ENCODE measurements at regions not wholly inside any gene's neighbourhood (a gene's known extent, or its start where the extent isn't known, plus 50 kb on each side); places are given as distances from the start of the nearest gene placed in this dataset.
"Not testable (repeated sequence)": the region's sequence is repeated elsewhere in the genome, so short reads cannot be mapped to it uniquely, and the experiment has no call there.

- DNase-seq (ENCODE audit: low spot score): no peak
These were observed 102.2 kb upstream of the KCNG1 start for GRCh38 chr20:51125105-51125504.

- not testable (repeated sequence) for DNase-seq (ENCODE audit: low spot score)
These were observed 101.0 kb upstream of the KCNG1 start for GRCh38 chr20:51123887-51124286.

DNA sequence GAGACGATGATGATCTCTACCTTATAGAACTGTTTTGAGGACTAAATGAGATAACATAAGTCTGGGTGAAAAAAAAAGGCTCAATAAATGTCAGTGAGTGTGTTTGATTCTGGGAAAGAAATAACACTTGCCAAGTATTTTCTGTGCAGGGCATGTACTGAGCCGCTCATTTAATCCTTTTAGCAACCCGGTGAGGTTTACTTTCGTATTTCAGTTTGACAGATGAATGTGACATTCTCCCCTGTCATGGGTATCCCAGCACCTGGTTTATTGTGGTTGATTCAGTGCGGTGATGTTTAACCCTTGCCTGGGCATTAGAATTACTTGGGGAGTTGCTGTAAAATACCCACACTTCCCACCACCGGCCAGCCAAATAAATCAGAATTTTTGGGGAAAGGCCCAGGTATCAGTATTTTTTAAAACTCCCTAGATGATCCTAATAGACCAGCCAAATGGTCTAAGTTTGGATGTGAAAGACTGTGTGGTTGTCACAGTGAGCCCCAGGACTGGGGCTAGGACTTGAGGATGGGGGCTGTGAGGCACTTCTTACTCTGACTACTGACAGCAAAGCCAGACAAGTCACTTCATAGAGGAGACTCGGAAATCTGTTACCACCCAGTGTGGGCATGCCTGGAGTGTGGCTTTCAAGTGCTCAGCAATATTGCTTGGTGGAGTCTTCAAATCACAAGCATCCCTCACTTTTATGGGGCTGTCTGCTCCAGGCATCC lies 100.2 kb upstream of the KCNG1 start:
- DNase-seq (ENCODE audit: low spot score): no peak

GRCh38 chr20:51121901-51122412 lies 99.0 kb upstream of the KCNG1 start:
- no peak for DNase-seq (ENCODE audit: low spot score)

DNA sequence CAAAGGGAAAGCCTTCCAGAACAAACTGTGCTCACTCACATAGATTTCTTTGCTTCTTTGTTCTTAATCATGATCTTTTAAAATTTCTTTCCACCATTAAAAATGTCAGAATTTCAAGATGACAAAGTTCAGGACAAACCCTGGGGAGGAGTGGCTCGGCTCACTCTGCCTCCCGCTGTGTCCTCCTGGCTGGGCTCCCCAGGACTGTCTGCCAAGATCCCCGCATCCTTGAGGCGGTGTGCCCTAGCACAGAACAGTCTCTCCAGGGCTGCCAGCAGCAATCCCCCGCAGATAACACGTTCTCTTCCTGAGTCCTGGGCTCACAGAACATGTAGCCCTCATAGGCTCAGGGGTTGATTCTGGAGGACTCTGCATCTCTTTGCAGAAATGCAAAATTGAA lies 98.4 kb upstream of the KCNG1 start:
- DNase-seq (ENCODE audit: low spot score): no peak

DNA sequence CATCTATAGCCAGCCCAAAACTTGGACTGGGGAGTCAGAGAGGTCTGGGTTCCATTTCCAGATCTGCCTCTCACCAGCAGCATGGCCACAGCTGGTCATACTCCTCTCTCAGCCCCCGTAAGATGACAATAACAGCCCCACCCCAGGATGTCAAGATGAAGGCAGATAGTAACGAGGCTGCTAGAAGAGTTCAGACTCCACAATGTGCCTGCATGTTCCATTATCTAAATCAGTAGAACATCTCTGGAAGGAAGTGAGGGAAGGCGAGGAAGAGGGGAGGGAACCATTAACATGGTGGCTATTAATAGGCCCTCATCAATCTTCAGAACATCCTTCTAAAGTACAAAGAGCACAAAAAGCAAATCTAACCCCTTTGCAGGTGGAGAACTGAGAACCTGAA lies 98.0 kb upstream of the KCNG1 start:
- no peak for DNase-seq (ENCODE audit: low spot score)

- no peak for DNase-seq (ENCODE audit: low spot score)
These were observed 97.5 kb upstream of the KCNG1 start for GRCh38 chr20:51120438-51120837.

GRCh38 chr20:51119914-51120313 lies 97.0 kb upstream of the KCNG1 start:
- no peak for DNase-seq (ENCODE audit: low spot score)

DNA sequence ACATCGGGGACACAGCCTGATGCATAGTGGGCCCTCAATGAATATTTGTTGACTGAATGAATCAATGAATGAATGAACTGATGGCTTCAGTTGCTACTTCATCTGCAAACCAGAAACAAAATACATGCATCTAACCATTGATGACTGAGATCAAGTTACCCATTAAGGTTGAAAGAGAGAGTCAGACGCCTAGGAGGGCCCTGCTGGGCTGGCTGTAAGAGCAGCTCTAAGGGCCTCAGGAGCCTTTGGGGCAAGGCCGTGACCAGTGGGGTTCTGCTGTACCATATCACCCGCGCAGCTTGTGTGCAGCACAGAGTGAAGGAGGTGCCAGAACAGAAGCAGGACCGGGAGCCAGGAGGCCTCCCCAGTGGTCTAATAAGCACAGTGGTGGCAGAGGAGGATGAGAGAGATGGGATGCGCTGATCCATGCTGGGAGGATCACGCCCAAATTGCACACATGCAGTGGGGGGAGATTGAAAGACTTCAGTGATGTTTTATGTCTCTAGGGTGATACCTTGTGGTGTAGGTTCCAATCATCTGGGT lies 96.1 kb upstream of the KCNG1 start:
- no peak for DNase-seq (ENCODE audit: low spot score)

- DNase-seq (ENCODE audit: low spot score): no peak
These were observed 95.3 kb upstream of the KCNG1 start for GRCh38 chr20:51118216-51118615.

DNA sequence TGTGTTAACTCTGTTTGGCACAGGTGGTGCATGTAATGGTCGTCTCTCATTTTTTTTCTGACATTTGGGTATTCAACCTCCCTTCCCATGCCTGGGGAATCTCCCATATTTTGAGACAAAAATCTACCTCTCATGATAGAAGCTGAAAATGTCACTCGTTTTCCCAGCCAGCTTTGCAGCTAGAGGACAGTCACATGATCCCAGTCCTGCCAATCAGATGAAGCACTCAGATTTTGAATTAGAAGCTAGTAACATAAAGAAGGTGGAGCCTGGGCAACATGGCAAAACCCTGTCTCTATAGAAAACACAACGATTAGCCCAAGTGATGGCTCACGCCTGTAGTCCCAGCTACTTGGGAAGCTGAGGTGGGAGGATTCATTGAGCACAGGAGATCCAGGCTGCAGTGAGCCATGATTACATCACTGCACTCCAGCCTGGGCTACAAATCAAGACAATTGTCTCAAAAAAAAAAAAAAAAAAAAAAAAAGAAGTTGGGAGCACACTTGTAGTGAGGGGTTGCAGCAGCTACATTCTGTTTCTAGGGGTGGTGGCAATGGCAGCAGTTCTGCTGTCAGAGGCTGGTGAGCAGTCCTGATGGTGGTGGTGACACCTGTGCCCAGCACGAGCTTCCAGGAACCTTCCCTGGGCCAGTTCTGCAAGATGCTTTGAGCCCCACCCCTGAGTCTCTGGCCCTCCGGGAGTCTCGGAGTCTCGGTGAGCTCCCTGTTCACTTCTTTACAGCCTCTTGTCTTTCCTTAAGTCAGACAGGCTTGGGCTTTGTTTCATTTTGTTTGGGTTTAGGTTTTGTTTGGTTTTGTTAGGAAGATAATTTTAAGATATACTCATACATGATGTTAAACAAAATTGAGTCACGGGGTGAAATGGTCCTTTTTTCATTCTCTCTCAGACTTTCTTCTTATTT lies 94.1 kb upstream of the KCNG1 start:
- DNase-seq (ENCODE audit: low spot score): no peak

DNA sequence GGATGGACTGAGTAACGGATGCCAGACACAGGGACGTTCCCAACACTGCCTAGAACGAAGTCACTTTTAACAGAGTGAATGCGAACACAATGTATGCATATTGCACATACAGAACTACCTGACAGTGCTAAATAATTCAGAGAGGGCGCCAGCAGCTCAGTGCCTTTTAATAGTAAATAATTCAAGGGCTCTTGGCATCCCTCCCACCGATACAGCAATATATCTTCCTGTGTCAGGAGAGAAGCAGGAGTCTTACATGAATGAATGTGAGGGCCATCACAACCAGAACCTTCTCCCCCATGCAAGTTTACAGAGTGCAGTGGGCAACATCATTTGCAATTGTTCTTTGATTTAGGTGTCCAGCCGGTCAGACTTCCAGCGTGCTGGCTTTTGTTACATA lies 88.4 kb upstream of the KCNG1 start:
- DNase-seq (ENCODE audit: low spot score): no peak

DNA sequence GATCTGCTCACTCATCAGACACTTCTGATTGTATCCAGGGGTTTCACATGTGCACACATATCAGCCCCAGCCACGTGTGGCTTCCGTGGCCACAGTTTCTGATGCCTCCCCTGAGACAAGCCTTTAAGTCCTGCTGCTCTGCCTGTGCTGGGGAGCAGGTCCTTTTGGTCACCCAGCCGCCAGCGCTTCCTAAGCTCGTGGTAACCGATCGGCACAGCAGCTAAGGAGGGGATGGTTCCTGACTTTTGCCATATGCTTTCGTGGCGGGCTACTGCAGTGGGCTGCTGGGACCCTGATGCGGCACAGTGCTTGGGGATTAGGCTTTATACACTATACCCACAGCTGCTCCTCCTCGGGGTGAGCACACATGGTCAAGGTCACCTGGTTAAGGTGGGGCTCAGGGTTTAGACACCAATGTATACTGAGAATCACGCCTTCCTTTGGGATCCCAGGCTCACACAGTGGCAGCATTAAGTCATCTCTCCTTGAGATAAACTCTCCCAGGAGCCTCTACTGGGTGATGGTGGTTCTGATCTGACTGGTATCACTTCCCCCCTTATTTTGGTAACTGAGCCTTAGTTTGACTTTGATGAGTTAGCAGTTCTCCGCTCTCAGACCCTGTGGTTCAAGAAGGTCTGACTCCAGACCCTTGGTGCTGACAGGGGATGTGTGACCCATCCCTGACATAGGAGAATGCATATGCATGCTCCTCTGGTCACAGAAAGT lies 85.9 kb upstream of the KCNG1 start:
- no peak for DNase-seq (ENCODE audit: low spot score)

DNA sequence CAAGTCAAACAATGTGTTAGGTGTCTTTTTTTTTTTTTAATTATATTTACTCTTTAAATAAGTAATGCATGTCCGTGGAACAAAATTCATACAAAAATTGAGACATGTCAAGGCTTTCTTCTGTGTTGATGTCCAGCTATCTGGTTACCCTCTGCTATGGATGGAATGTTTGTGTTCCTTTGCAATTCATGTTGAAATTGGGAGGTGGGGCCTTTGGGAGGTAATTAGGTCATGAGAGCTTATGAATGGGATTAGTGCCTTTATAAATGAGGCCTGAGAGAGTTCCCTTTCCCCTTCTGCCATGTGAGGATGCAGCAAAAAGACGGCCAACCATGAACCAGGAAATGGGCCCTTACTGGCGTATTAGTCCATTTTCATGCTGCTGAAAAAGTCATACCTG lies 83.1 kb upstream of the KCNG1 start:
- DNase-seq (ENCODE audit: low spot score): no peak

DNA sequence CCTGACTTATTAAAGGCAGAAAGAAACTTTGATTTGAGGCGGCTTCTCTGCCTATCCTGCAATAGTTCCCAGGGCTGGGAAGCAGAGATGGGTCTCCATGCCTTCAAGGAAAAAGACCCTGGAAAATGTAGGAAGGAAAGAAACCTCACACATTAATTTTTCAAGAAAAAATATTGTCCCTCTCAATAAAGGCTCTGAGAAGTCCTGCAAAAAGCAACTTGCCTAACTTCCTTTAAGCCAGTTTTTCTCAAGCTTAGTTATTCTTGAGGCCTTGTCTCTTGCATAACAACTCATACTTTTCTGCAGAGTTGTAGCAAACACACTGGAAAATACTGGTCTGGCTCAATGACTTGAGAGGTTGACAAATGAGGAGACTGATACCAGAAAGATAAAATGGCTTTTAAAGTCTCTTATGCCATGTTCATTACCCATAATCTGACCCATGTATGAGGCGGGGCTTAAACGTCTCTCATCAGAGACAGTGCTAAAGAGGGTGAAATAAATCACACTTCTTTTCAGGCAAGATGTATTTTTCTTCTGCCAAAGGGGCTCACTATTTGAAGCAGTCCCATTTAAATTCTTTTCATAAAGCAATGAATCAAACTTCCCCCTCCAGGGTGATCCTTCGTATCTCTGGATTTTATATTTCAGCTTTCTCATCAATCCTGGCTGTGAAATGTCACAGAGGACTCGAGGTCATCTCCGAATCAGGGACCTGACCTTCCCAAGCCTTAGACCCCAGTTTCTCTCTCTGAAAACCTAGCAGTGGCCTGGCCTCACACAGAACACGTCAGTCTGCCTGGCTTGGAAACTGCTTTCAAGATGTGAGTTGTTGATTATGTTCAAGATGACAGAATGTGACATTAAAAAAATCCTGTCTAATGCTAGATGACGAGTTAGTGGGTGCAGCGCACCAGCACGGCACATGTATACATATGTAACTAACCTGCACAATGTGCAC lies 82.3 kb upstream of the KCNG1 start:
- DNase-seq (ENCODE audit: low spot score): no peak

DNA sequence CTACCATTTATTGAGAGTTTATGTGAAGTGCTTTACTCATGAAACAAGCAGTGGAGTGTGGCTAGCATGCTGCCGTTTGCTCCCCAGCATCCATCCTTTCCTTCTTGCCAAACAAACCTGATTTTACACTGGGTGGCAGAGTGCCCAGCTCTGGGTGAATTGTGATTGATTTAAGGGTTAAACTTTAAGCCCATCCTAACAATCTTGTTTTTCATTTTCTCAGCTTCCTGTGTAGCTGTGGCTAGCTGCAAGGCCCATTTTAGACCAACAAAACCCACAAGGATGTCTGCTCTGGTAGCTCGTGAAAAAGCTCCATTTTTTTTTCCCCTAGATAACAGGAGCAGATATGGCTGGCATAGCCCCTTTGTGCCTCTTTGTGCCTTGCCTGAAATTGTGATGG lies 77.7 kb upstream of the KCNG1 start:
- DNase-seq (ENCODE audit: low spot score): no peak

- DNase-seq (ENCODE audit: low spot score): no peak
These were observed 75.4 kb upstream of the KCNG1 start for GRCh38 chr20:51098284-51098810.

DNA sequence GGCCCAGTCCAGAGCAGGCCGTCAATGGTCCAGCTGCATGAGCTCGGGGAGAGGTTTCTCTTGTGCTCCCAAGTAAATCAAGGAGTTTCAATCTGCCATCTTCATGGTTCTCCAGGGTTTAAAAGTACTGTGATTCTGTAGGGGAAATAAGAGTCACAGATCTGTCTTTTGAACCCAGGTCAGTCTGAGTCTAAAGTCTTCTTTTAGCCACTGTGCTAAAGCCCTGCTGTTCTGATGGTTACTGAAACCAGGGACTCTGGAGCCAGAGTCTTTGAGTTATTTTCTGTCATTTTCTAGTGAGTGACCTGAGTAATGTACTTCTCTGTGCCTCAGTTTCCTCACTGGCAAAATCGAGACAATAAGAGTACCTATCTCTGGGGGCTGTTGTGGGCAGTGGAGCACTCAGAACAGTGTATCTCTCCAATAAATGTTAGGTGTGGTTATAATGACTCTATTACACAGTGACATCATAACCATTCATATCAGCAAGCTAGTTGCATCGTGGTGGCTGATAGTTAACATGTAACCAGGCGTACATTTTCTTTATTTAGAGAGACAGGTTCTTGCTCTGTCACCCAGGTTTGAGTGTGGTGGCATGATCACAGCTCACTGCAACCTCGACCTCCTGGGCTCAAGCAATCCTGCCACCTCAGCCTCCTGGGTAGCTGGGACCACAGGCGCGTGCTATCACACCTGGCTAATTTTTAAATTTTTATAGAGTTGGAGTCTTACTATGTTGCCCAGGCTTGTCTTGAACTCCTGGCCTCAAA lies 74.6 kb upstream of the KCNG1 start:
- no peak for DNase-seq (ENCODE audit: low spot score)

GRCh38 chr20:51096582-51097267 lies 73.8 kb upstream of the KCNG1 start:
- no peak for DNase-seq (ENCODE audit: low spot score)

Measured in HuH-7 (cell line).